Eye (tissue), 1 donor: ENCODE measurements at regions not wholly inside any gene's neighbourhood (a gene's known extent, or its start where the extent isn't known, plus 50 kb on each side); places are given as distances from the start of the nearest gene placed in this dataset.

Experiments used
- DNase-seq: peaks from one replicate; pipeline ENCODE4 v3.0.0-alpha.2; 2015

DNA sequence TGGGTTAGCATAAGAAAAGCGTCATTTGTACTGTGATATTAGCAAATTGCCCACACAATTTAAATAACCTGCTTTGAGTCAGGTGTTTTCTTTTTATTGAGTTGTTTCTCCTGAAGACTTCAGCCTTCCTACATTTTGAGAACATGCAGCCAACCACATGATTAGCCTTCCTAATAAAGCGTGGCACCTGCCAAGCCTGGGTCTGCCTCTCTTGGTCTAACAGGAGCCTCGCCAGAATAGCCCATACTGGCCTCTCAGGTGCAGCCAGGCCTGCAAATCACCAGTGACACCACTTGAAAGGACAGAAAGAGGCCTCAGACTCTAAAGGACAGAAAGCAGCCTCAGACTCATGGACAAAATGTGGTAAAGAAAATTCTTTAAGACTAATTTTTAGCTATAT is 653.8 kb downstream of the BCL11A start:
- no peak for DNase-seq

DNA sequence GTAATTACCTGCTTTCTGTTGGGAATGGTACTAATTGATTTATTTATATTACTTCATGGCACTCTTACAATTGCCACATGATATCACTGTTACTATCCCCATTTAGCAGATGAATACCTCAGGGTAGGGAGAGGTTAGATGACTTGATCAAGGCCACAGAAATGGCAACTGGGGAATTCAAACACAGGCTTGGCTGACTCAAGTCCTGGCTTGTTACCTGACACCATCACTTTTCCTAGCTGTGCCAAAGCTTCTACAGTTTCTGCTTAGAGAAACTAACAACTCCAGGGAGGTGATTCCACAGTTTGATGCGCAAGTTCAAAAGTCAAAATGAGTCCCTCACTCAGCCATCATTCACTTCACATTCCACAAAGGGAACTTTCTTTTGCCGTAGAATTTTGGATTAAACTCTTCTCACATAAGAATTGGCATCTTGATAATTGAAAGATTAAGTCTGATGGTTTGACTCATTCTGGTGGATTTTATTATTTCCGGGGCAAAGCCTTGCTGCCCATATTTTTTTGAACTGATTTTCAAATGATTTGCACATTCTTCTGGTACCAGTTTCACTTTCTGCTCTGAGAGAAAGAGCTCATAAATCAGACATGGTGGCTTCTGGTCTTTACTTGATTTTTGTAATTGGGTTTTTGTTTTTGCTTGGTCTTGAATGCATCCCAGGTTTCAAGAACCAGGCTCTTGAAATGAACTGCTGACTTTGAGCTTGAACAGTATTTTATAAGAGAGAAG is 656.8 kb downstream of the BCL11A start:
- DNase-seq: no peak

DNA sequence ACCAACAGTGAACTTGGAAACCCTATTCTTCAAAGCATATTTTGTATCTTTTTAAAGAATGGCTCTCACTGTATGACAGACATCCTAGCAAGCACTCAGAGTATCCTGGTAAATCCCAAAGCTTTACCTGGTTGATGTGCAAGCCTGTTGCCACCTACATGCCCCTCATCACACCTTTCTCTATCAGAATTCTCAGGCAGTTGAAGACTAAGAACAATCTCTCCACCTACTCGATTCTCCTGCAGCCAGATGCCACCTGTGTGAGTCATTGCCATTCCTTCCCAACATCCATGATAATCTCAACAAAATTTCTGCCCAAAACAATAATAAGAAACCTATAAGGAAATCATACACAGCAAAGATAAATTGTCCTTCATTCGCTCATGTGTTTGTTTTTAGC is 659.8 kb downstream of the BCL11A start:
- no peak for DNase-seq

DNA sequence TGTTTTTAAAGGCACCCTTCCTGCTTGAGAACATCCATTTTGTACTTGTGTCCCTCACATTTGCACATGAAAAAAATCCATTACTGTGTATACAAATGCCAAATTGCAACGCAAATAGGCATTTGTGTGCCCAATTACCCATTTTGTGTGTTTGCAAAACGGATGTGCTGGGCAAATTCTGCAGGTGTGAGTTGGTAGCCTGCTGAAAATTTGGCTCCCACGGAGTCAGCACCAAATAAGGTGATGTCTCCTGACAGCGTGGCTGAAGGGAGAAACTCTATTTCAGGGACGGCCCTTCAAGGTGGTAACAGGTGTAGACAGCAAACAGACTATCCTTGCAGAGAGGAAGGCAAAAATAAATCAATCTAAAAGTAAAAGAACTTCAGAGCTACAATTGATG is 661.1 kb downstream of the BCL11A start:
- DNase-seq: no peak

DNA sequence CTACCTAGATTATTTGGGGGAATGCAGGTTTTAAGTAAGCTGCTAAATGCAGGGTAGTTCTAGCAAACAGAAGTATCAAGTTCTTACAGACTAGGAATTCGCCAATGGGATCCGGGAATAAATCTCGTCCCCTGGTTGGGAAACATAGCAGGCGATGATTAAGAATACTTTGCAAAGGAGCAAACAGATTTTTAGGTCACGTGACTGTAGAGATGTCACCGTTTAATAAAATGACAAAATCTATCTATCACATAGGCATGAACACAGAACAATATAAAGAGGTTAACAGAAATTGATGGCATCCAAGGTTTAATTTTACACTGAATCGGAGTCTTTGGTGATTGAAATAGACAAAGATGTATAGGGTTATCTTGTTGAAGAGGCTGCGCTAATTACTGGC is 664.1 kb downstream of the BCL11A start:
- DNase-seq: no peak

DNA sequence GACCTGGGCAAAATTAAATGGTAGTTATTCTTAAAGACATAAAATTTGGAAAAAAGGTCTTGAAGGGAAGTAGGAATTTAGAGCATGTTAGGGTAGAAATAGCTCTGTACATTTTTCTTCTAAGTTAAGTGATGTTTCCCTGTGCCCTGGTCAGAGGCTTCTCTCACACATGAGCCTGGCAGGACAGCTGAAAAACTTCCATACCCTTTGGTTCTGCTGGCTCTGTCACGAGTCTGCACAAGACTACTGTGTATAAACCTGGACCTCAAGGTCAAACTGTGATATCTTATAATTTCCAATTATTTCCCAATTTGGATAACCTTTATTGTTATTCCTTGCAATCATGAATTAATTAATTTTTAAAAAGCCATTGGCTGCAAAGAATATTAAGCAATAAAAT is 664.7 kb downstream of the BCL11A start:
- DNase-seq: no peak

DNA sequence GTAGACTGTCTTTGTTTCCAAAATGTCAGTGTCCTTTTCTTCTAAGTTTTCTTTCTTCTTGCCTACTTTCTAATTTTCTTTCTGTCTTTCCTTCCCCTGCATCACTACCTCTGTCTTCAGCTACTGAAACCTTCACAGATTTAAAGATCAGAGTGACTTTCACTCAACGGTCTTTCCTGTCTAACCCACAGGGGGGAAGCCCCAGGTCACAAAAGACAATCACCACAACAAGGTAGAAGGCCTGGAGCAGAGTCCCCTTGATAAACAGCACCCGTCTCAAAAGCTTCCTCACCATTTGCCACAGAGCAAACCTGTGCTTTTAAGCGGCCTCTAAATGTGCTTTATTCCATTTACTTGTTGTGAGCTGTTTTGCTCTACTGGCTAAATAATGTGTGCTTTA is 665.4 kb downstream of the BCL11A start:
- DNase-seq: no peak

DNA sequence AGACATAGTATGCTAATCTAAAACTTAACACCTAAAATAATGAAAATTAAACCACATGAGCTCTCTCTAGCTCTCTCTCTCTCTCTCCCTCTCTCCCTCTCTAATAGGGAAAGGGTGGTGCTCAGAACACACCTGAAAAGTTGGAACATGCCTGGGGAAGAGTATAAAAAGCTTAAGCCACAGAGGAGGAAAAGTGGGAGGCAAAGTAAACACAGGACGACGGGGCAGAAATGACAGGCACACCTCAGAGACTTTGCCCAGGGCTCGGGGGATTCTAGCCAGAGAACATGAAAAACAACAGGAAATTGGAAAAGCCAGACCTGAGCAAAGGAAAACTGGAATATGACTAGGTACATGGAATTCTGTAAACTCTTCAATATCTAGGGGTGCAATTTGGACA is 666.1 kb downstream of the BCL11A start:
- DNase-seq: no peak

DNA sequence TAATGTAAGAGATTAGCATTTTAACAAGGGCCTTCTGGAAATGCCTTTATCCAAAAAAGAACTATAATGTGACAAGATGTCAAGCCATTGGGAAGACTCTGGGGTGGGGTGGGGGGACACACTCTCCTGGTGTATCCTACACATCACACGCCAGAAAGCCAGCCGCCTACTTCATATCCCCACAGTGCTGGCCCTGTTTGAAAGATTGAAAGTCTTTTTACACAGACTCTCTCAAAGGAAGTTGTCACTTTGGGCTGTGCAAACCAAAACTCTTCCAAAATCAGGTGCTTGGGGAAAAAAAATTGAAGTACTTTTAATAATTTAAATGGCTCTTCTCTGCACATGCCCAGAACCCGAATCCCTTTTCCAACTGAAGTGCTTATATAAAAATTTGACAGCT is 666.7 kb downstream of the BCL11A start:
- DNase-seq: no peak

DNA sequence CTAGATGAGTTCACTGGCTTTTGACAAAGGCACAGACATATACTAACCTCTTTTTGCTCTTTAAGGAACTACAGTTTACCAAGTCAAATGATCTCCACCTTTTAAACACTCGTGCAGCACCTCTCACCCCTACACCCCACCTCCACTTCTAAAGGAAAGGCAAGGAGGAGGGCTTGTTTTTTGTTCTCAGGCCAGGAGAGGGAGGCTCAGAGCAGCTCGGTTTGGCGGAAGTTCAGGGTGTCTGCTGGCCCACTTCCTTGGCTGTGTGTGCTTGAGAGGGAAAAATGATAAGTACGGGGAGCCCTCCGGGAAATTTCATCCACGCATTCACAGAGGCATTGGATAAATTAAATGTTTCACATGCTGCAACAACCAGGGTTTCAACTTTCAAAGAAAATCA is 667.9 kb downstream of the BCL11A start:
- DNase-seq: peak; percentile 28

DNA sequence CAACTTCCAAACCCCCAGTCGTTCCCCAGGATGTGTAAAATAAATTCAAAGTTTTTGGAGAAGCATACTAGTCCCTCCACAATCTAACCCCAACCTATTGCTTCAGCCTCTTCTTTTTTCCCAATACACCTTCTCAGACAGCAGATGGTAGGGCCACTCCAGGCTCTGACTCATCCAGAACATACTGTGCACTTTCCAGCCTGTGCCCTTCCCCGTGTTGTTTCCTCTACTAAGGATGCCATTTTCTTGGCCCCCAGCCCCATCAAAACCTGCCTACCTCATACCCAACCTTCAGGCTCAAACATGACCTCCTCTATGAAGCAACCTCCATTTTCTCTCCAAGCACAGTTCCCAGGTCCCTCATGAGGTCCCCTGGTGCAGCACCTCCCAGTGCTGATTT is 669.3 kb downstream of the BCL11A start:
- no peak for DNase-seq

DNA sequence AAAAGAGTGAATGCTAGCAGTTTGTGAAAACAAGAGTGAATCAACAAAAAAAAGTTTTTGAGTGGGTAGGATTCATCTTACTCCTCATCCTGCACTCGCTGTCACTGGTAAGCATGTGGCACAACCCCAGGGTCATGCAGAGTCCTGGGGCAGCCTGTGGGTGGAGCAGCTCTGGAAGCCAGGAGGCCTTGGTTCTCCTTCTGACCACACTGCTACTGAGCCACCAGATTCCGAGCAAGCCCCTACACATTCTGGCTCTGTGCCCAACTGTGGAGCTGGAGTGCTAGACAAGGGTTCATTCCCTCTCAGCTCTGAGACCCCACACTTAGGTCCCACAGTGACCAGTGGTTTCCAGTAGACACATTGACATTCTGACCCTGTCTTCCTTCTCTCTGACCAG is 670.6 kb downstream of the BCL11A start:
- no peak for DNase-seq

DNA sequence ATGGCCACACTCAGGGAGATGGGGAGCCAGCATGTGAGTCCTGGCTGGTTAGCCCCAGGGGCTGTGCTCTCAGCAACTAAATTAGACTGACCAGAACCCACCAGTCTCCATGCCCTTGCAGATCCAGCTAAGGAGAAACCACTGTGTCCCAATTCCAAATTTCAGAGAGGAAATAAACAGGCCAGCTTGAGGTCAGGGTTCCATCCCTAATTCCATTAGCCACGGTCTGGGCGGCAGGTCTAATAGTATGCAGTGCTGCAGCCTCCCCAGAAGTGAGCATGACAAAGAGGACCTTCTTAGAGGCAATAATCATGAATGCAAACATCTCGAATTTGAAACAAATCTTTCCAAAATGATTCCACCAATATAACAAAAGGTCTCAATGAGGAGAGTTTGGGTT is 671.2 kb downstream of the BCL11A start:
- no peak for DNase-seq

DNA sequence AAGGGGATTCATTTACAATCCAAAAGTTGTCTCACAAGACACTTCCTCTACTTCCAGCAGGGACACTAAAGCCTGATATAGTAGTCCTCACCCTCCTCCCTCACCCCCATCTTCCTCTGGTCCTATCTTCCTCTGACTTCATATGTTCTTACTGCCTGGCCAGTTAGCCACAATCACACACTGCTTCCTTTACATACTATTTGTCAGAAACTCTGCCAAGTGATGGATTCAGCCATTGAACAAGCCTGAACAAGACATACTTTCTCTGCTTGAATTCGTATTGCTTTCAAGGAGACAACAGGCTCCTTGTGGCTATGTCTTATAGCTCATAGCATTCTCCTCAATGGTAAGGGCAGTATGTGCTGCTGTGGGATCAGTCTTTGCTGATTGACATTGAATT is 672.2 kb downstream of the BCL11A start:
- DNase-seq: no peak

DNA sequence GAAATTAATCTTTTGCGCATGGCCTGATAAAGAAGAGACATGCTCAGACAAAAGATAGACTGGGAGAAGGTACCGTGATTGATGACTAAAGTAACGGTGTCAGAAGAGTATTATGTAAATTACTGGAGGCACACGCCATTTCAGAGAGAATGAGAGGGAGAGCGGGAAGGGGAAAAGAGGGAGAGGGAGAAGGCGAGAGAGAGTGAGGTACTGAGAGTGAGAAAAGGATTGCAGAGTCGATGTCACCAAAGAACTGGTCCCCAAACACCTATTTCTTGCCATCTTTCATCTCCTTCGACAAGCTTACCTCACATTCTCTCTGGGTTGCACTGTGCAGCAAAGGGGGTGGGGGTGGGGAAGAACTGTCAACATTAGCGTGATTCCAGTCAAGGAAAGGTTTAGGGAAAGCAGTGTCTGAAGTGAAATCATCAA is 673.7 kb downstream of the BCL11A start:
- no peak for DNase-seq

DNA sequence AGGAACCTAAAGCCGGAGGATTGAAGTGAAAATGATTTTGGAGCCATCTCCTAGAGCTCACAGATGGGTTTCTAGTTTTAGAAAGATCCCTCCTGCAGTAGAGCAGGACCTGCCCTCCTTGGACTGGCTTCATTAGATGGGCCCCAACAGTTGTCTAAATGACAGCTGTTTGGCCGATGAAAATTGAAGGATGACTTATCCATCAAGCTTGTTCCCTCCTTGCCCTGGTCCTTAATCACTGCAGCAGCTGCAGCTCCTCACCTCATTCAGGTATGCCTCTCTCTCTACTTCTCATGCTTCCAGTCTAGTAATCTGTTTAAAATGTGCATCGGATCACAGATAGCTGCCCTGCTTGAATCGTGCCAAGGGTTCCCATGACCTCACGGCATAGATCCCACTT is 677.6 kb downstream of the BCL11A start:
- DNase-seq: no peak

DNA sequence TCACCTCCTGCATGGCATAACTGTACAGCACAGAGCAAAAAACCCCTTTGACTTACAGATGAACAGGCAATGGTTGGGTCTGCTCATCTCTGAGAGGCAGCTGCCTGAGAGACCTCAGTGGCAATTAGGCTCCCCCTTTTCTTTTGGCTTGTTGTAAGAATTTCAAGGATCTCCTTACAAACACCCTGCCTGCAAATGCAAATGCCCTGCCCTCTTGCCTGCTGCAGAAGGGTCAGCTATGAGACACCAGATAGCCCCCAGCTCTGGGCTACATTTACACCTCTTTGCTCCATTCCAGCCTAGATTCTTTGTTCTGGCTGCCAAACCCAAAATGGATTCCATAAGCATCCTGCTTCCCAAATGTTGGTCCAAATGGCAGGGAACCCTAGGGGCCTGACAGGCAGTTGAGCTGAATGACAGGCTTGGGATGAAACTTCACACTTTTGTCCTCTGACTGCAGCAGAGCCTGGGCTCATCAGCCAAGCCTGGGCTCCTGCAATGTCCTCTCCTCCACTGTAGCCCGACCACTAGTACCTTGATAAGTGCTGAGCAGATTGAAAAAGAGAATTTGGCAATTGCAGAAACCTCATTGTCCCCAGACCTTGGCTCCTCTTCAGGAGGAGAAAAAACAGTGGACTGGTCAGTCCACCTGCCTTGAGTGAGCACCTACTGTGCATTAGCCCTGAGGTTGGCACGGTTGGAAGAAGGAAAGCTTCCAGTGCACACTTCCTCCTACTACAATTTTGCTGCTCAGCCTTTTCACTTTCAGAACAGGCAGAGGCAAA is 678.3 kb downstream of the BCL11A start:
- no peak for DNase-seq

DNA sequence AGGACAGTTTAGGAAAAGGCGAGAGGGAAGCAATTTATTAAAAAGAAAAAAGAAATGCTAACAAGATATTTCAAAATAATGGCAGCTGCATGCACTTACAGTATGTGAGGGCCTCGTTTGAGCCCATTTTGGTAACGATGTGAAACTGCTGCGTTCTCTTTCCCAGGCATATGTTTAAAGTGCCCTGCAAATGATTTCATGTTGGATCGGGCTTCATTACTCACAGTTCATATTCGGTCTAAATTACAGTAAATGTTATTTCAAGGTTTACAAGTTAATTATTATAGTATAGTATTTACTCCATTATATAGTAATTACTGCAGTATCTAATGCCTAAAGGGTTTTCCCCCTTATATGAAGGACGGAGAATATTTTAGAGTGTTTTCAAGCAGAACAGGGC is 679.1 kb downstream of the BCL11A start:
- DNase-seq: no peak

DNA sequence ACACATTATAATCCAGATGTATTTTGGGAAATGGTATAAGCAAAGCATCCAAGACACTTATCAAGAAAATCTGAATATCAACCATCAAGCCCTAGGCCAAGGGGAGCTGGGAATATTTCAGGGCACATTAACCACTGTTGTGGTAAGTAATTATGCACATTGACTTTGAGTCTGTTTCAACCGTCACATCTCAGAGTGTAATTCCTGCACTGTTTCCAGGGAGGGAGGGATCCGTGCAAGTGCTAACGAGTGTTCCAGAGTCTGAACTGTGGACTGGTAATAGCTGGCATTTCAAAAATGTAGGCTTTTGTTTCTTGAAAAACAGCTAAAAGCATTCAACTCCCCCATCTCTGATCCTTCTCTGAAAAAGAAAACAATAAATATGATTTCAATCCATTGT is 681.6 kb downstream of the BCL11A start:
- peak; percentile 11 for DNase-seq

DNA sequence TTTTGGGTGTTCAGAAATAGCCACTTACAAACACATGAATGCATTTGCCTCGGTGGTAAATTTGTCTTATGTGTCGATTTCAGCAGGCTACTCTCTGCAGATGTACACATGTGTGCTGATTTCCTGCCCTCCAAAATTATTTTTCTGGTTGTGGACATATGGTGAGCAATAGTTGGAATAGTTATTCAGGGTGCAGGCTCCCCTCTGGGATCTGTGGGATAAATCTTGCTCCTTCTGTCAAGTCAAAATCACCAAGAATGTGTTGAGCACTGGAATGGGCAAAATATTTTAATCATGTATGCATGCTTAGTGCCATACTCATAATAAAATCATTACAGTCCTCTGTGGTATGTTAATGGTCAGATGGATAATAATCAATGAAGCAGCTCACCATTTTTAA is 684.5 kb downstream of the BCL11A start:
- no peak for DNase-seq

DNA sequence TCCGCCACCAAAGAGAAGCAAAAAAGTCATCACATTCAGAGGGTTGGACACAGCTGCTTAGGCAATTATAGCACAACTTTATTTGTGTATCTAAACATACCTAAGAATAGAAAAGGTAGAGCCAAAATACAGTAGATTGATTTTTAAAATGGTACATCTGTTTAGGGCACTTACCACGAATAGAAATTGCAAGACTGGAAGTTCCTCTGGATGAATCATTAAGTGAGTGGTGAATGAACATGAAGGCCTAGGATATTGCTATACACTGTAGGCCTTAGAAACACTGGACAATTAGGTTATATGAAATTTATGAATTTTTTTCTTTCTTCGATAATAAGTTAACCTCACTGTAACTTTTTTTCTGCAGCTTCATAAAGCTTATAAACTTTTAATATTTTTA is 687.0 kb downstream of the BCL11A start:
- DNase-seq: no peak

DNA sequence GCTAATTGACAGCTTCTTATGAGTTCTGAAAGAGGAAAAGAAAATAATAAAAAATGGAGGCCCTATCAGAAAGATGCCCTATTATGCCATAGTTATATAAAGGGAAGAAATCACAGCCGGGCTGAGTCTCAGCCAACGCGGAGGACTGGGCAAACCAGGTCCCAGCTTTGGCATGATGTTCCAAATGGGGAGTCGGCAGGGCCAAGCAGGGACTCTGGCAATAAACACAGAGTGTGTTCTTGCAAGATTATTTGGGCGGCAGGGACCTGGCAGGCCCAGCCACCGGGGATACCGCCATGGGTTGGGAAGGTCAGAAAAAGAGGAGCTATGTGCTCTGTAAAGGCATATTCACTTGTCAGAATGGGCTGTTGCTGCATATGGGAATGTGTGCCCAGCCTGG is 694.9 kb downstream of the BCL11A start:
- DNase-seq: no peak

DNA sequence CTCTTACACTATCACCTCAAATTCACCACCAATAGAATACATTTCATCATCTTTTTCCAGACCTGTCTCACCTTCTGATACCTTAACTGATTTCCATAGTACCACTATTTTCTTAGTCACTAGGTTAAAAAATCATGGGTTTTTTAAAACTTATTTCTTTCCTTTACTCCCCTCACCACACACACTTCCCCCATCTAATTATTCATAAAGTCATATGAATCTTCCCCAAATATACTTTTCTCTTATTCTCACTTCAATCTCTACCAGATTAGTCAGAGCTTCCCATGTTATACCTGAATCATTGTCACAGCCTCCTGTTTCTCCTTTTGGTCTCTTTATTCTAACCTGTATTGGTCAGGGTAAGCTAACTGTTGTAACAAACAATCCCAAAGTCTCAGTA is 696.3 kb downstream of the BCL11A start:
- no peak for DNase-seq

DNA sequence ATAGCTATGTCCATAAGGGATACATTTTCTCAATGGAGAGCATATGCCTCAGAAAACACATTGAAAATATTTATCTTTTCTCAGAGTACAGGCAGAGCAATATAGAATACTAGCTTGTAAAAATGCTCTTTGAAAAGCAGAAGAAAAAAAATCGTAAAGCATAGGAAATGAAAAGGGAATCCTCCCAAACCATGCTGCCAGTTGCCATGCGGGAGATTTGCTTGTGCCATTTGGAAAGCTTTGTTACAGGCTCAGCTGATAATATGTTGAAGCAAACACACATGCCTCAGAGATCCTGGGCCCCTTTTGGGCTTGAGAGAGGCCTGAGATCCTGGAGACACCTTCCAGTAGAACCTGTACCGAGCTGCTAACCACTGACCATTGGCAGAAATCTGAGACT is 697.1 kb downstream of the BCL11A start:
- no peak for DNase-seq

DNA sequence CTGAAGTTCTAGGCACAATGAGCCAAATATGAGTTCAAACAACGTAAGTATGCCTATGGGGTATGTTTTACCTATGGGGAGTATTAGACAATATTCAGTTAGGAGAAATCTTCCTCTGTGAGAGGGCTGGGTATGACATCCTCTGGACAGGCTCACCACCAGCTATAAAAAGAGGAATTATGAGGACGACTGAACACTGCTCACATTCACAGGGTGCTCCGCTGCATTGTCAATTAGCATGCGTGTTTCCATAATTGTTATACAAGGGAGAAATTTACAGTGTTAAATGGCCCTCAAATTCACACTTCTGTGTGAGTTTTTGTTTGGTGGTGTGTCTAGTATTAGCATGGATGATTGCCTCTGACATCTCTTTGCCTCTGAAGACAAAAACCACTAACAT is 700.4 kb downstream of the BCL11A start:
- DNase-seq: no peak
